ENCODE measurements at regions not wholly inside any gene's neighbourhood (a gene's known extent, or its start where the extent isn't known, plus 50 kb on each side); places are given as distances from the start of the nearest gene placed in this dataset.

GRCh38 chr1:177880339-177880891 lies 89.4 kb downstream of the SEC16B start:
- H3K27me3 ChIP-seq (ENCODE audit: control insufficient read depth in 3 of 3, insufficient read depth in 3 of 3, low read depth in 1 of 3, low read length in 3 of 3), result no peaks in the 10 kb centered on the region
- peaks cover 0 to 4% of the 10 kb centered on the region in 2 donors for H3K4me1 ChIP-seq (ENCODE audit: control insufficient read depth in 2 of 2, insufficient read depth in 1 of 2, low read depth in 1 of 2, low read length in 2 of 2)
- no CpG with 5 or more reads among the region's 7 CpGs for WGBS, 2 donors (ENCODE audit: extremely low coverage in 2 of 2, insufficient read length in 2 of 2, insufficient replicate concordance in 1 of 2)
- H3K27ac ChIP-seq (replicated peaks; ENCODE audit: low read length), result no peak overlapping the region
- H3K9ac ChIP-seq (ENCODE audit: low read depth, low read length, poor library complexity), result no peak overlapping the region
- no peak overlapping the region for H3K18ac ChIP-seq (ENCODE audit: low read length)
- no peak overlapping the region for H3K4ac ChIP-seq (ENCODE audit: low read length)
- no peak overlapping the region for H2AFZ ChIP-seq (ENCODE audit: low read length)
- no peak overlapping the region for H3K4me2 ChIP-seq (ENCODE audit: insufficient read depth, low read length, poor library complexity, severe bottlenecking)
- no peak overlapping the region for H3K23ac ChIP-seq (ENCODE audit: low read depth, low read length, poor library complexity)
- H3K9me3 ChIP-seq (replicated peaks in 1 of 2; ENCODE audit: control insufficient read depth in 2 of 2, insufficient read depth in 1 of 2, low read depth in 1 of 2, low read length in 2 of 2), result no peaks in the 10 kb centered on the region
- H4K91ac ChIP-seq (ENCODE audit: low read depth, low read length, poor library complexity), result no peak overlapping the region
- H2BK15ac ChIP-seq (ENCODE audit: low read length), result no peak overlapping the region
- H3K36me3 ChIP-seq (replicated peaks in 1 of 2; ENCODE audit: control insufficient read depth in 2 of 2, insufficient read depth in 2 of 2, low read length in 2 of 2), result no peaks in the 10 kb centered on the region
- H2BK5ac ChIP-seq (ENCODE audit: low read length), result no peak overlapping the region
- H3K4me3 ChIP-seq (ENCODE audit: low read length in 2 of 2), result no peak overlapping the region
- H3K14ac ChIP-seq (ENCODE audit: low read length), result no peak overlapping the region
- DNase-seq (ENCODE audit: low spot score), result no peak
- no peak overlapping the region for H4K8ac ChIP-seq (ENCODE audit: low read depth, low read length)
- no peak overlapping the region for H2BK12ac ChIP-seq (ENCODE audit: low read length)
- no peak overlapping the region for H2AK5ac ChIP-seq (ENCODE audit: low read depth, low read length)
- no peak overlapping the region for H2BK120ac ChIP-seq (ENCODE audit: low read depth, low read length)
- H3K79me1 ChIP-seq (ENCODE audit: low read depth, low read length), result no peaks in the 10 kb centered on the region

GRCh38 chr1:177877086-177877485 lies 92.8 kb downstream of the SEC16B start:
- no peak overlapping the region for H3K4me3 ChIP-seq (ENCODE audit: low read length in 2 of 2)
- H2BK12ac ChIP-seq (ENCODE audit: low read length), result no peak overlapping the region
- H2AFZ ChIP-seq (ENCODE audit: low read length), result no peak overlapping the region
- no peaks in the 10 kb centered on the region for H3K79me1 ChIP-seq (ENCODE audit: low read depth, low read length)
- no peaks in the 10 kb centered on the region for H3K9me3 ChIP-seq (replicated peaks in 1 of 2; ENCODE audit: control insufficient read depth in 2 of 2, insufficient read depth in 1 of 2, low read depth in 1 of 2, low read length in 2 of 2)
- H3K14ac ChIP-seq (ENCODE audit: low read length), result no peak overlapping the region
- no peak overlapping the region for H3K18ac ChIP-seq (ENCODE audit: low read length)
- no CpG with 5 or more reads among the region's 2 CpGs for WGBS, 2 donors (ENCODE audit: extremely low coverage in 2 of 2, insufficient read length in 2 of 2, insufficient replicate concordance in 1 of 2)
- no peak overlapping the region for H3K4ac ChIP-seq (ENCODE audit: low read length)
- H4K91ac ChIP-seq (ENCODE audit: low read depth, low read length, poor library complexity), result no peak overlapping the region
- no peak overlapping the region for H3K23ac ChIP-seq (ENCODE audit: low read depth, low read length, poor library complexity)
- no peak overlapping the region for H2BK120ac ChIP-seq (ENCODE audit: low read depth, low read length)
- H3K27ac ChIP-seq (replicated peaks; ENCODE audit: low read length), result no peak overlapping the region
- H3K4me1 ChIP-seq (ENCODE audit: control insufficient read depth in 2 of 2, insufficient read depth in 1 of 2, low read depth in 1 of 2, low read length in 2 of 2), result peaks cover 0 to 4% of the 10 kb centered on the region in 2 donors
- no peak overlapping the region for H2AK5ac ChIP-seq (ENCODE audit: low read depth, low read length)
- H3K4me2 ChIP-seq (ENCODE audit: insufficient read depth, low read length, poor library complexity, severe bottlenecking), result no peak overlapping the region
- H2BK15ac ChIP-seq (ENCODE audit: low read length), result no peak overlapping the region
- no peak overlapping the region for H2BK5ac ChIP-seq (ENCODE audit: low read length)
- H3K9ac ChIP-seq (ENCODE audit: low read depth, low read length, poor library complexity), result no peak overlapping the region
- no peak for DNase-seq (ENCODE audit: low spot score)
- H3K27me3 ChIP-seq (ENCODE audit: control insufficient read depth in 3 of 3, insufficient read depth in 3 of 3, low read depth in 1 of 3, low read length in 3 of 3), result no peaks in the 10 kb centered on the region
- H3K36me3 ChIP-seq (replicated peaks in 1 of 2; ENCODE audit: control insufficient read depth in 2 of 2, insufficient read depth in 2 of 2, low read length in 2 of 2), result no peaks in the 10 kb centered on the region
- H4K8ac ChIP-seq (ENCODE audit: low read depth, low read length), result no peak overlapping the region

- DNase-seq (ENCODE audit: low spot score), result no peak
- no peak overlapping the region for H3K4me2 ChIP-seq (ENCODE audit: insufficient read depth, low read length, poor library complexity, severe bottlenecking)
Measured at GRCh38 chr1:177873238-177873637, 96.6 kb downstream of the SEC16B start.

GRCh38 chr1:177872308-177872900 lies 97.5 kb downstream of the SEC16B start:
- no peak for DNase-seq (ENCODE audit: low spot score)
- Histone ChIP-seq H2BK120ac (ENCODE audit: low read depth, low read length) (no peak overlapping the region), H2AFZ (ENCODE audit: low read length) (no peak overlapping the region), H4K8ac (ENCODE audit: low read depth, low read length) (no peak overlapping the region), H2AK5ac (ENCODE audit: low read depth, low read length) (no peak overlapping the region), H3K23ac (ENCODE audit: low read depth, low read length, poor library complexity) (no peak overlapping the region), H3K14ac (ENCODE audit: low read length) (no peak overlapping the region), H3K18ac (ENCODE audit: low read length) (no peak overlapping the region), H3K9ac (ENCODE audit: low read depth, low read length, poor library complexity) (no peak overlapping the region), H3K4ac (ENCODE audit: low read length) (no peak overlapping the region), H3K36me3 (replicated peaks in 1 of 2; ENCODE audit: control insufficient read depth in 2 of 2, insufficient read depth in 2 of 2, low read length in 2 of 2) (no peaks in the 10 kb centered on the region), H3K9me3 (replicated peaks in 1 of 2; ENCODE audit: control insufficient read depth in 2 of 2, insufficient read depth in 1 of 2, low read depth in 1 of 2, low read length in 2 of 2) (no peaks in the 10 kb centered on the region), H3K4me2 (ENCODE audit: insufficient read depth, low read length, poor library complexity, severe bottlenecking) (no peak overlapping the region), H3K4me1 (ENCODE audit: control insufficient read depth in 2 of 2, insufficient read depth in 1 of 2, low read depth in 1 of 2, low read length in 2 of 2) (no peaks in the 10 kb centered on the region), H3K27me3 (ENCODE audit: control insufficient read depth in 3 of 3, insufficient read depth in 3 of 3, low read depth in 1 of 3, low read length in 3 of 3) (no peaks in the 10 kb centered on the region), H4K91ac (ENCODE audit: low read depth, low read length, poor library complexity) (no peak overlapping the region), H3K4me3 (ENCODE audit: low read length in 2 of 2) (no peak overlapping the region), H2BK15ac (ENCODE audit: low read length) (no peak overlapping the region), H2BK5ac (ENCODE audit: low read length) (no peak overlapping the region), H3K79me1 (ENCODE audit: low read depth, low read length) (no peaks in the 10 kb centered on the region), H3K27ac (replicated peaks; ENCODE audit: low read length) (no peak overlapping the region), H2BK12ac (ENCODE audit: low read length) (no peak overlapping the region)
- no CpG with 5 or more reads among the region's 10 CpGs for WGBS, 2 donors (ENCODE audit: extremely low coverage in 2 of 2, insufficient read length in 2 of 2, insufficient replicate concordance in 1 of 2)

More at GRCh38 chr1:177873238-177873637, 96.6 kb downstream of the SEC16B start:
- no peak overlapping the region for H3K23ac ChIP-seq (ENCODE audit: low read depth, low read length, poor library complexity)
- H2BK120ac ChIP-seq (ENCODE audit: low read depth, low read length), result no peak overlapping the region
- H3K36me3 ChIP-seq (replicated peaks in 1 of 2; ENCODE audit: control insufficient read depth in 2 of 2, insufficient read depth in 2 of 2, low read length in 2 of 2), result no peaks in the 10 kb centered on the region
- no peak overlapping the region for H2BK12ac ChIP-seq (ENCODE audit: low read length)
- H3K79me1 ChIP-seq (ENCODE audit: low read depth, low read length), result no peaks in the 10 kb centered on the region
- no peak overlapping the region for H3K18ac ChIP-seq (ENCODE audit: low read length)
- H3K27ac ChIP-seq (replicated peaks; ENCODE audit: low read length), result no peak overlapping the region
- no peaks in the 10 kb centered on the region for H3K9me3 ChIP-seq (replicated peaks in 1 of 2; ENCODE audit: control insufficient read depth in 2 of 2, insufficient read depth in 1 of 2, low read depth in 1 of 2, low read length in 2 of 2)
- no peak overlapping the region for H3K9ac ChIP-seq (ENCODE audit: low read depth, low read length, poor library complexity)
- H3K14ac ChIP-seq (ENCODE audit: low read length), result no peak overlapping the region
- H3K4ac ChIP-seq (ENCODE audit: low read length), result no peak overlapping the region
- H3K27me3 ChIP-seq (ENCODE audit: control insufficient read depth in 3 of 3, insufficient read depth in 3 of 3, low read depth in 1 of 3, low read length in 3 of 3), result no peaks in the 10 kb centered on the region
- H3K4me3 ChIP-seq (ENCODE audit: low read length in 2 of 2), result no peak overlapping the region
- H3K4me1 ChIP-seq (ENCODE audit: control insufficient read depth in 2 of 2, insufficient read depth in 1 of 2, low read depth in 1 of 2, low read length in 2 of 2), result no peaks in the 10 kb centered on the region
- H2AFZ ChIP-seq (ENCODE audit: low read length), result no peak overlapping the region
- no peak overlapping the region for H2BK15ac ChIP-seq (ENCODE audit: low read length)
- H2BK5ac ChIP-seq (ENCODE audit: low read length), result no peak overlapping the region
- H4K8ac ChIP-seq (ENCODE audit: low read depth, low read length), result no peak overlapping the region
- no CpG with 5 or more reads among the region's 5 CpGs for WGBS, 2 donors (ENCODE audit: extremely low coverage in 2 of 2, insufficient read length in 2 of 2, insufficient replicate concordance in 1 of 2)
- H4K91ac ChIP-seq (ENCODE audit: low read depth, low read length, poor library complexity), result no peak overlapping the region
- H2AK5ac ChIP-seq (ENCODE audit: low read depth, low read length), result no peak overlapping the region

All from neuronal stem cell (in vitro differentiated cells).